HepG2 (cell line): ENCODE measurements at regions not wholly inside any gene's neighbourhood (a gene's known extent, or its start where the extent isn't known, plus 50 kb on each side); places are given as distances from the start of the nearest gene placed in this dataset.

ENCODE experiments used
- ATAC-seq: fragments of 200-7000 bp; cut with Tn5 transposase; 3 replicates; pipeline ENCODE4 v1.9.1; 2020; ENCODE audit warnings: mild to moderate bottlenecking, moderate library complexity
- BruUV-seq: library from RNA; stranded (reverse); fragments of 400-500 nt; replicated peaks from 2 replicates; lab custom pipeline; 2021; lab: Mats Ljungman, UMichigan
- CTCF ChIA-PET: fragments of 300-600 bp; formaldehyde crosslinking; extraction: SDS; loops from one replicate; lab custom pipeline; 2021; ENCODE audit warnings: low total read pairs, inconsistent platforms, low intra/inter-chr PET ratio; lab: Yijun Ruan, JAX
- POLR2A ChIA-PET: fragments of 350-600 bp; sonication (Branson Sonifier 250); formaldehyde crosslinking; loops from one replicate; lab custom pipeline; 2020; ENCODE audit warnings: antibody characterized with exemption, inconsistent platforms; lab: Yijun Ruan, JAX
- DNase-seq: peaks from one replicate; pipeline ENCODE4 v3.0.0-alpha.2; 2015; ENCODE audit warnings: low spot score
- FAIRE-seq: peaks from 3 replicates; lab custom pipeline; 2011; peaks lifted over from hg19 to GRCh38; lab: Jason Lieb, UNC
- H2AFZ ChIP-seq: one replicate; pipeline ENCODE4 v1.6.1; 2011; ENCODE audit warnings: low read length, inconsistent platforms
- H3K27ac ChIP-seq: fragments of 300-600 bp; 3 replicates; pipeline ENCODE4 v1.8.0; 2011; ENCODE audit warnings: mixed run types, mild to moderate bottlenecking, mixed read lengths, low read length, inconsistent platforms; ENCODE audit not compliant: insufficient read depth; ENCODE audit errors: extremely low read length
- H3K27me3 ChIP-seq, 2 experiments: fragments of 200-600 bp in 1 of 2; 2 replicates in 1 of 2; 3 replicates in 1 of 2; pipeline versions ENCODE4 v1.6.0 to v1.8.0; 2011; ENCODE audit warnings: low read length in 2 of 2, mild to moderate bottlenecking in 2 of 2, moderate library complexity in 2 of 2, inconsistent platforms in 1 of 2; ENCODE audit not compliant: insufficient read depth in 2 of 2, control insufficient read depth in 1 of 2
- H3K36me3 ChIP-seq, 2 experiments: fragments of 200-600 bp in 1 of 2; replicated peaks in 1 of 2; 2 replicates in 1 of 2; 3 replicates in 1 of 2; pipeline versions ENCODE4 v1.5.1 to v1.8.0; 2011; ENCODE audit warnings: low read length in 2 of 2, inconsistent platforms in 1 of 2; ENCODE audit not compliant: insufficient read depth in 2 of 2, control insufficient read depth in 1 of 2
- H3K4me1 ChIP-seq: 2 replicates; pipeline ENCODE4 v1.5.1; 2012; ENCODE audit warnings: low read length, inconsistent platforms; ENCODE audit not compliant: insufficient read depth
- H3K4me2 ChIP-seq: 2 replicates; pipeline ENCODE4 v1.6.0; 2011; ENCODE audit warnings: low read depth, low read length, inconsistent platforms
- H3K4me3 ChIP-seq, 3 experiments: fragments of 200-600 bp in 1 of 3; sonication (generic), shearing (Covaris generic) in 1 of 3; replicated peaks in 1 of 3; 2 replicates each; pipeline ENCODE4 v1.5.1; 2011 to 2016; ENCODE audit warnings: low read length in 3 of 3, inconsistent platforms in 2 of 3, low read depth in 2 of 3, mild to moderate bottlenecking in 2 of 3, control low read depth in 1 of 3, mixed read lengths in 1 of 3; ENCODE audit not compliant: insufficient read depth in 1 of 3
- H3K79me2 ChIP-seq: one replicate; pipeline ENCODE4 v1.6.1; 2011; ENCODE audit warnings: low read length, inconsistent platforms; ENCODE audit not compliant: insufficient read depth
- H3K9ac ChIP-seq: 2 replicates; pipeline ENCODE4 v1.6.0; 2011; ENCODE audit warnings: mild to moderate bottlenecking, low read depth, low read length, inconsistent platforms; ENCODE audit not compliant: insufficient read depth
- H3K9me3 ChIP-seq: 2 replicates; pipeline ENCODE4 v1.5.1; 2012; ENCODE audit warnings: mild to moderate bottlenecking, low read length
- H4K20me1 ChIP-seq: 2 replicates; pipeline ENCODE4 v1.6.0; 2011; ENCODE audit warnings: inconsistent platforms, mild to moderate bottlenecking, low read length, moderate library complexity; ENCODE audit not compliant: insufficient read depth
- BCL6 ChIP-seq: IDR thresholded peaks from 2 replicates; pipeline ENCODE4 v1.6.1; 2016; ENCODE audit warnings: missing genetic modification reagents, missing compliant biosample characterization
- ELF1 ChIP-seq: sonication (generic); formaldehyde crosslinking; IDR thresholded peaks from 2 replicates; pipeline ENCODE4 v1.4.0; 2020; ENCODE audit warnings: missing genetic modification reagents
- EZH2 ChIP-seq: conservative IDR thresholded peaks from 2 replicates; pipeline ENCODE4 v1.6.1; 2012; ENCODE audit warnings: mild to moderate bottlenecking, low read depth, low read length, moderate library complexity
- HMG20A ChIP-seq: IDR thresholded peaks from 2 replicates; pipeline ENCODE4 v1.6.1; 2016; ENCODE audit warnings: borderline replicate concordance
- IRF2 ChIP-seq: IDR thresholded peaks from 2 replicates; pipeline ENCODE4 v1.6.1; 2018; ENCODE audit warnings: missing genetic modification reagents, missing compliant biosample characterization
- MED8 ChIP-seq: sonication (generic); formaldehyde crosslinking; IDR thresholded peaks from 2 replicates; pipeline ENCODE4 v1.8.1; 2023; ENCODE audit warnings: mild to moderate bottlenecking, missing genetic modification reagents; ENCODE audit not compliant: insufficient replicate concordance
- NCOA5 ChIP-seq: sonication (generic); formaldehyde crosslinking; IDR thresholded peaks from 2 replicates; pipeline ENCODE4 v1.4.0; 2020; ENCODE audit warnings: missing genetic modification reagents
- NKX3-1 ChIP-seq: sonication (generic); formaldehyde crosslinking; IDR thresholded peaks from 2 replicates; pipeline ENCODE4 v1.5.0; 2020; ENCODE audit warnings: missing genetic modification reagents
- NR2F6 ChIP-seq, 2 experiments: IDR thresholded peaks; 2 replicates each; pipeline ENCODE4 v1.6.1; 2016; ENCODE audit warnings: antibody characterized with exemption in 1 of 2, mild to moderate bottlenecking in 1 of 2
- POLR2AphosphoS5 ChIP-seq: IDR thresholded peaks from 2 replicates; pipeline ENCODE4 v1.6.1; 2012; ENCODE audit warnings: low read depth, low read length
- REXO4 ChIP-seq: sonication (generic); formaldehyde crosslinking; IDR thresholded peaks from 2 replicates; pipeline ENCODE4 v1.8.0; 2022; ENCODE audit warnings: missing genetic modification reagents, mild to moderate bottlenecking, borderline replicate concordance
- XBP1 ChIP-seq: sonication (generic); formaldehyde crosslinking; IDR thresholded peaks from 2 replicates; pipeline ENCODE4 v1.5.0; 2020; ENCODE audit warnings: missing genetic modification reagents
- ZBTB20 ChIP-seq: sonication (generic); formaldehyde crosslinking; IDR thresholded peaks from 2 replicates; pipeline ENCODE4 v1.8.1; 2023; ENCODE audit warnings: missing genetic modification reagents, low read depth, mild to moderate bottlenecking, borderline replicate concordance
- ZNF24 ChIP-seq: fragments of 450-650 bp; IDR thresholded peaks from 2 replicates; pipeline ENCODE4 v1.6.1; 2017; ENCODE audit warnings: antibody characterized with exemption, mild to moderate bottlenecking
- ZNF263 ChIP-seq: sonication (generic); formaldehyde crosslinking; IDR thresholded peaks from 2 replicates; pipeline ENCODE4 v1.4.0; 2020; ENCODE audit warnings: missing genetic modification reagents
- ZNF558 ChIP-seq: sonication (generic); formaldehyde crosslinking; IDR thresholded peaks from 2 replicates; pipeline ENCODE4 v1.9.0; 2022; ENCODE audit warnings: mild to moderate bottlenecking, missing genetic modification reagents, borderline replicate concordance
- ZNF564 ChIP-seq: sonication (generic); formaldehyde crosslinking; IDR thresholded peaks from 2 replicates; pipeline ENCODE4 v1.8.1; 2023; ENCODE audit warnings: mild to moderate bottlenecking, missing genetic modification reagents
- ZSCAN31 ChIP-seq: sonication (generic); formaldehyde crosslinking; IDR thresholded peaks from 2 replicates; pipeline ENCODE4 v1.5.0; 2020; ENCODE audit warnings: low read depth, mild to moderate bottlenecking, missing genetic modification reagents
- WGBS: methylation state at CpG from one replicate; pipeline ENCODE4 v1.1.6; 2017; ENCODE audit warnings: low lambda C conversion rate; 5-methylcytosine and 5-hydroxymethylcytosine counted together
- in situ Hi-C: cut with HindIII; loops from 2 replicates; pipeline ENCODE4 v1.10.0; 2017; ENCODE audit warnings: low pct_unique_long_range_greater_than_20kb; ENCODE audit not compliant: extremely low pct_ligation_motif_present
- intact Hi-C: fragments of 100-400 bp; cut with micrococcal nuclease; formaldehyde crosslinking; loops from one replicate; pipeline ENCODE4 v1.10.0; 2022; ENCODE audit not compliant: unreplicated experiment
- TF ChIP-seq, protein P1 (sequence below): sonication (generic); formaldehyde crosslinking; IDR thresholded peaks from 2 replicates; pipeline ENCODE4 v1.5.0; 2020; ENCODE audit warnings: missing genetic modification reagents

- TF ChIP-seq MED8 (CRISPR knock-in tag) (no peak), EZH2 (no peak), ZNF263 (CRISPR knock-in tag) (no peak), NKX3-1 (CRISPR knock-in tag) (no peak), BCL6 (CRISPR knock-in tag) (no peak), ZBTB20 (no peak)
- ChIA-PET CTCF (no interaction called here), POLR2A (no interaction called here)
- Histone ChIP-seq H3K4me3 (no peak overlapping the region), H3K27ac (no peak overlapping the region), H3K9ac (no peak overlapping the region), H3K27me3 (peaks cover 2 to 46% of the 10 kb centered on the region in 2 experiments), H3K79me2 (no peaks in the 10 kb centered on the region), H2AFZ (no peak overlapping the region), H3K4me2 (no peak overlapping the region), H4K20me1 (no peaks in the 10 kb centered on the region), H3K36me3 (no peaks in the 10 kb centered on the region), H3K9me3 (no peaks in the 10 kb centered on the region), H3K4me1 (peaks cover 43% of the 10 kb centered on the region)
- DNase-seq (no peak), FAIRE-seq (no peak), ATAC-seq (no peak)
- intact Hi-C loops (no loop called here), in situ Hi-C loops (no loop called here)
- 40% methylated on average over 5 of the region's 11 CpGs for WGBS
- no TSS peak for BruUV-seq
These were observed 63.5 kb upstream of the ZMIZ1 start for GRCh38 chr10:79005126-79005810.

DNA sequence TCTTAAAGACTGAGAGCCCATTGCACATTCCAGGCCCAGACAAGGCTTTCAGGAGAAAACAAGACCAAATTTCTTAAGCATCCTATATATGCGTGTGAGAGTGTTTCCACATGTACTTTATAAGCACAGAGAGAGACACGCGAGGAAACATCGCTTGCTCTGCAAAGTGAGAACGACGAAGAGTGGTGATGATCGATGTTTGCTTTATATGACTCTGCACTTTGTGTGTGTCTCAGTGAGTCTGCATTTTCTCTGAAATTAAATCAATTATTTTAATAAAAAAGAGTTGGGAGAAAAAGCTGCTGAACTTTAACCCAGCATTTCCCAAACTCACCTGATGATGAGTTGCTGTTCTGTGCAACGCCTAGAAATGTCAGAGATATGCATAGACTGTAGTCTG, 61.7 kb upstream of the ZMIZ1 start:
- no peak overlapping the region for H3K27ac ChIP-seq
- ChIA-PET CTCF (no interaction called here), POLR2A (no interaction called here)
- ATAC-seq (no peak), FAIRE-seq (no peak), DNase-seq (no peak)
- peaks cover 2 to 42% of the 10 kb centered on the region in 2 experiments for H3K27me3 ChIP-seq
- no peaks in the 10 kb centered on the region for H3K36me3 ChIP-seq
- no peaks in the 10 kb centered on the region for H3K9me3 ChIP-seq
- in situ Hi-C loops: no loop called here
- no TSS peak for BruUV-seq
- H4K20me1 ChIP-seq: no peaks in the 10 kb centered on the region
- H3K4me2 ChIP-seq: no peak overlapping the region
- no peaks in the 10 kb centered on the region for H3K79me2 ChIP-seq
- peaks cover 33% of the 10 kb centered on the region for H3K4me1 ChIP-seq
- WGBS: 56% methylated on average over 8 of the region's 8 CpGs
- H3K4me3 ChIP-seq: no peak overlapping the region
- H3K9ac ChIP-seq: no peak overlapping the region
- intact Hi-C loops: loop anchor here (1.0 kb wide), 1 partner anchor 20 kb away; no protein-coding TSS in a partner anchor
- no peak overlapping the region for H2AFZ ChIP-seq
- TF ChIP-seq, protein P1, sequence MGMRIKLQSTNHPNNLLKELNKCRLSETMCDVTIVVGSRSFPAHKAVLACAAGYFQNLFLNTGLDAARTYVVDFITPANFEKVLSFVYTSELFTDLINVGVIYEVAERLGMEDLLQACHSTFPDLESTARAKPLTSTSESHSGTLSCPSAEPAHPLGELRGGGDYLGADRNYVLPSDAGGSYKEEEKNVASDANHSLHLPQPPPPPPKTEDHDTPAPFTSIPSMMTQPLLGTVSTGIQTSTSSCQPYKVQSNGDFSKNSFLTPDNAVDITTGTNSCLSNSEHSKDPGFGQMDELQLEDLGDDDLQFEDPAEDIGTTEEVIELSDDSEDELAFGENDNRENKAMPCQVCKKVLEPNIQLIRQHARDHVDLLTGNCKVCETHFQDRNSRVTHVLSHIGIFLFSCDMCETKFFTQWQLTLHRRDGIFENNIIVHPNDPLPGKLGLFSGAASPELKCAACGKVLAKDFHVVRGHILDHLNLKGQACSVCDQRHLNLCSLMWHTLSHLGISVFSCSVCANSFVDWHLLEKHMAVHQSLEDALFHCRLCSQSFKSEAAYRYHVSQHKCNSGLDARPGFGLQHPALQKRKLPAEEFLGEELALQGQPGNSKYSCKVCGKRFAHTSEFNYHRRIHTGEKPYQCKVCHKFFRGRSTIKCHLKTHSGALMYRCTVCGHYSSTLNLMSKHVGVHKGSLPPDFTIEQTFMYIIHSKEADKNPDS (CRISPR knock-in tag): no peak
- no peak for TF ChIP-seq ZNF558
- no peak for TF ChIP-seq ZNF564 (CRISPR knock-in tag)
- TF ChIP-seq ZNF24: no peak
- TF ChIP-seq HMG20A: no peak
- TF ChIP-seq ELF1 (CRISPR knock-in tag): no peak
- no peak for TF ChIP-seq REXO4
- no peak for TF ChIP-seq ZSCAN31
- no peak for TF ChIP-seq NCOA5 (CRISPR knock-in tag)
- no peak for TF ChIP-seq POLR2AphosphoS5
- no peak for TF ChIP-seq XBP1
- TF ChIP-seq NR2F6 (IDR thresholded peaks at IDR 0.05): no peak
- no peak for TF ChIP-seq NR2F6 (CRISPR knock-in tag; IDR thresholded peaks at IDR 0.05)
- no peak for TF ChIP-seq IRF2 (CRISPR knock-in tag)
